ENCODE measurements at regions not wholly inside any gene's neighbourhood (a gene's known extent, or its start where the extent isn't known, plus 50 kb on each side); places are given as distances from the start of the nearest gene placed in this dataset.

DNA sequence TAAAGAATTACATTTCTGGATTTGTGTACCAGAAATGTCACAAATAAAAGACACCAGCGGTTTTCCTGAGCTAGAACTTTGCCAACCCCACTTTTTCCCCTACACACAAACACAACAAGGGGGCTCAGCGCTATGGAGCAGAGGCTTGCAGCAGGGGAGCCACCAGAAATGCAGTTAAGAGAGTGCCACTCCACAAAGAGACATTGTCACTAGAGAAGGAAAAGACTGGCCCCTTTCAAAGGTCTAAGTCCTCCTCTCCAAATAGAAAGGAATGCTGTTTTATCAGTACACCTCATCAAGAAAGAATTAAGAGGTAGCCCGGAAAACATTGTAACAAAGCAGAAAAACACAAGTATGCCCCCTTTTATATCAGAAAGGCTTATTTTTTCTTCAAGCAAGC, 419.5 kb downstream of the HNRNPD start:
- Histone ChIP-seq H3K27ac (ENCODE audit: low read depth, low read length) (no peak overlapping the region), H3K4me1 (ENCODE audit: control insufficient read depth, insufficient read depth, low read length) (peaks cover 25% of the 10 kb centered on the region), H3K27me3 (ENCODE audit: control insufficient read depth, insufficient read depth, low read length, poor library complexity, severe bottlenecking) (no peaks in the 10 kb centered on the region), H3K9ac (ENCODE audit: extremely low read depth, low read length, poor library complexity, severe bottlenecking) (no peak overlapping the region), H3K4me3 (ENCODE audit: low read length) (peak overlapping the region; percentile 56), H3K36me3 (ENCODE audit: control insufficient read depth, insufficient read depth, low read length) (no peaks in the 10 kb centered on the region), H3K9me3 (ENCODE audit: control insufficient read depth, low read length) (no peaks in the 10 kb centered on the region)
- TF ChIP-seq, protein P1, sequence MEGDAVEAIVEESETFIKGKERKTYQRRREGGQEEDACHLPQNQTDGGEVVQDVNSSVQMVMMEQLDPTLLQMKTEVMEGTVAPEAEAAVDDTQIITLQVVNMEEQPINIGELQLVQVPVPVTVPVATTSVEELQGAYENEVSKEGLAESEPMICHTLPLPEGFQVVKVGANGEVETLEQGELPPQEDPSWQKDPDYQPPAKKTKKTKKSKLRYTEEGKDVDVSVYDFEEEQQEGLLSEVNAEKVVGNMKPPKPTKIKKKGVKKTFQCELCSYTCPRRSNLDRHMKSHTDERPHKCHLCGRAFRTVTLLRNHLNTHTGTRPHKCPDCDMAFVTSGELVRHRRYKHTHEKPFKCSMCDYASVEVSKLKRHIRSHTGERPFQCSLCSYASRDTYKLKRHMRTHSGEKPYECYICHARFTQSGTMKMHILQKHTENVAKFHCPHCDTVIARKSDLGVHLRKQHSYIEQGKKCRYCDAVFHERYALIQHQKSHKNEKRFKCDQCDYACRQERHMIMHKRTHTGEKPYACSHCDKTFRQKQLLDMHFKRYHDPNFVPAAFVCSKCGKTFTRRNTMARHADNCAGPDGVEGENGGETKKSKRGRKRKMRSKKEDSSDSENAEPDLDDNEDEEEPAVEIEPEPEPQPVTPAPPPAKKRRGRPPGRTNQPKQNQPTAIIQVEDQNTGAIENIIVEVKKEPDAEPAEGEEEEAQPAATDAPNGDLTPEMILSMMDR (conservative IDR thresholded peaks at IDR 0.05): no peak
- Mint-ChIP-seq H3K27ac (peak overlapping the region; percentile 50), H3K4me1 (peaks cover 27% of the 10 kb centered on the region), H3K36me3 (ENCODE audit: low read depth) (no peaks in the 10 kb centered on the region), H3K9me3 (no peaks in the 10 kb centered on the region), H3K4me3 (no peak overlapping the region), H3K27me3 (ENCODE audit: insufficient read depth) (no peaks in the 10 kb centered on the region)
- WGBS, 2 experiments (ENCODE audit: insufficient coverage in 1 of 2, insufficient read length in 1 of 2): 73% methylated on average over 3 of the region's 3 CpGs; no CpG with 5 or more reads in 1 of the 2 experiments
- DNase-seq: no peak

- Histone ChIP-seq H3K9me3 (ENCODE audit: control insufficient read depth, low read length) (no peaks in the 10 kb centered on the region), H3K27me3 (ENCODE audit: control insufficient read depth, insufficient read depth, low read length, poor library complexity, severe bottlenecking) (no peaks in the 10 kb centered on the region), H3K9ac (ENCODE audit: extremely low read depth, low read length, poor library complexity, severe bottlenecking) (no peak overlapping the region), H3K4me1 (ENCODE audit: control insufficient read depth, insufficient read depth, low read length) (peaks cover 28% of the 10 kb centered on the region), H3K27ac (ENCODE audit: low read depth, low read length) (no peak overlapping the region), H3K4me3 (ENCODE audit: low read length) (no peak overlapping the region), H3K36me3 (ENCODE audit: control insufficient read depth, insufficient read depth, low read length) (no peaks in the 10 kb centered on the region)
- TF ChIP-seq, protein P1 (conservative IDR thresholded peaks at IDR 0.05): no peak
- peaks cover 43% of the 10 kb centered on the region for H3K4me1 Mint-ChIP-seq
- no peak overlapping the region for H3K27ac Mint-ChIP-seq
- no peaks in the 10 kb centered on the region for H3K27me3 Mint-ChIP-seq (ENCODE audit: insufficient read depth)
- DNase-seq: no peak
- H3K4me3 Mint-ChIP-seq: no peak overlapping the region
- H3K9me3 Mint-ChIP-seq: no peaks in the 10 kb centered on the region
- no peaks in the 10 kb centered on the region for H3K36me3 Mint-ChIP-seq (ENCODE audit: low read depth)
- WGBS, 2 experiments (ENCODE audit: insufficient coverage in 1 of 2, insufficient read length in 1 of 2): 94 to 100% methylated on average over 2 to 3 of the region's 3 CpGs
Observed at GRCh38 chr4:81951891-81952455, 421.8 kb downstream of the HNRNPD start.

DNA sequence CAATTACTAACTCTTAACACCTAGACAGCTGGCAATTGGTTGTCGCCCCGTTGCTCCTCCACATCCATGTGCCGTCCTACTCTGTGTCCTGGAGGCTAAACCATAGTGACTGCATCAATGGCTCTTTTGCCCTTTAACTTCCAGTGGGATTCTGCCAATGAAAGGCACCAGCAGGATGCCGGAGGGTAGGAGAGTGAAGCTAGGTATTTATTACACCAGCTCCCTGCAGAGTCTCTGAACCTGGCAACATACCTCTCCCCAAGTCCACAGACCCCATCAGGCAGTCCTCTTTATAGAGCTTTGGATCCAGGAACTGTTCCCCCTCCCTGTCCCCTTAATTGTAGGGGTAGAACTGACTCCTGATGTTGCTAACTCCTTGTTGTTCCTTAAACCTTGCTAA, 426.8 kb downstream of the HNRNPD start:
- no peak overlapping the region for H3K27ac ChIP-seq (ENCODE audit: low read depth, low read length)
- WGBS, 2 experiments (ENCODE audit: insufficient coverage in 1 of 2, insufficient read length in 1 of 2): 78 to 93% methylated on average over 3 to 4 of the region's 4 CpGs
- Mint-ChIP-seq H3K4me3 (no peak overlapping the region), H3K27me3 (ENCODE audit: insufficient read depth) (no peaks in the 10 kb centered on the region), H3K36me3 (ENCODE audit: low read depth) (no peaks in the 10 kb centered on the region), H3K9me3 (no peaks in the 10 kb centered on the region), H3K27ac (no peak overlapping the region), H3K4me1 (peaks cover 31% of the 10 kb centered on the region)
- peaks cover 13% of the 10 kb centered on the region for H3K4me1 ChIP-seq (ENCODE audit: control insufficient read depth, insufficient read depth, low read length)
- peak; percentile 51 for DNase-seq
- no peaks in the 10 kb centered on the region for H3K36me3 ChIP-seq (ENCODE audit: control insufficient read depth, insufficient read depth, low read length)
- TF ChIP-seq, protein P1 (conservative IDR thresholded peaks at IDR 0.05): no peak
- H3K27me3 ChIP-seq (ENCODE audit: control insufficient read depth, insufficient read depth, low read length, poor library complexity, severe bottlenecking): no peaks in the 10 kb centered on the region
- H3K9ac ChIP-seq (ENCODE audit: extremely low read depth, low read length, poor library complexity, severe bottlenecking): no peak overlapping the region
- no peak overlapping the region for H3K4me3 ChIP-seq (ENCODE audit: low read length)
- H3K9me3 ChIP-seq (ENCODE audit: control insufficient read depth, low read length): no peaks in the 10 kb centered on the region
